IPS-20b (cell line): ENCODE measurements at regions not wholly inside any gene's neighbourhood (a gene's known extent, or its start where the extent isn't known, plus 50 kb on each side); places are given as distances from the start of the nearest gene placed in this dataset.

Source experiments
- H3K27ac ChIP-seq: one replicate; pipeline ENCODE4 v1.5.1; 2013; ENCODE audit warnings: low read length
- H3K27me3 ChIP-seq: 2 replicates; pipeline ENCODE4 v1.6.1; 2013; ENCODE audit warnings: mild to moderate bottlenecking, low read length, inconsistent platforms; ENCODE audit not compliant: insufficient read depth
- H3K36me3 ChIP-seq: 2 replicates; pipeline ENCODE4 v1.6.1; 2013; ENCODE audit warnings: low read depth, mild to moderate bottlenecking, inconsistent platforms, low read length, moderate library complexity; ENCODE audit not compliant: insufficient read depth
- H3K4me1 ChIP-seq: 2 replicates; pipeline ENCODE4 v1.6.1; 2013; ENCODE audit warnings: mild to moderate bottlenecking, control low read depth, inconsistent platforms, low read length, moderate library complexity; ENCODE audit not compliant: insufficient read depth
- H3K4me3 ChIP-seq: 2 replicates; pipeline ENCODE4 v1.5.1; 2013; ENCODE audit warnings: mild to moderate bottlenecking, low read length, inconsistent platforms
- H3K9ac ChIP-seq: 2 replicates; pipeline ENCODE4 v1.6.1; 2013; ENCODE audit warnings: low read depth, mild to moderate bottlenecking, inconsistent platforms, low read length, moderate library complexity
- H3K9me3 ChIP-seq: 2 replicates; pipeline ENCODE4 v1.6.1; 2013; ENCODE audit warnings: mild to moderate bottlenecking, low read depth, low read length, inconsistent platforms; ENCODE audit not compliant: insufficient read depth

DNA sequence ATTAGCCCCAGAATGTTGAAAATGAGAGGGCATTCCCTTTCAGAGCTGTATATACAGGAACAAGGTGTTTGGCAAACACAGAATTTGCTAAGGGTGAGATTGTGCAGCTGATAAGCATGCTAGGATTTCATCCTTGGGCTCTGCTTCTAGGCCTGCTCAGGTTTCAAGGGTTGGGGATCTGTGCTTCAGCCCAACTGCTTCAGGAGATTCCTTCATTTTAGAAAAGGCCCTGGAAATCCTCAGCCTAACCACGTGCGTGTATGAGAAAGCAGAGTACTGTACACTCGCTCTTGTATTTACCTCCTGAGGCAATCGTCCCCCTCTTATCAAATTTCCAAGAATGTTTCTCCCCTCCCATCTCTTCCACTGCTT lies 291.6 kb upstream of the ARGLU1 start:
- peaks cover 33% of the 10 kb centered on the region; the same call in 1 of the 2 replicates for H3K4me1 ChIP-seq
- peak overlapping the region; percentile 94 for H3K27ac ChIP-seq

DNA sequence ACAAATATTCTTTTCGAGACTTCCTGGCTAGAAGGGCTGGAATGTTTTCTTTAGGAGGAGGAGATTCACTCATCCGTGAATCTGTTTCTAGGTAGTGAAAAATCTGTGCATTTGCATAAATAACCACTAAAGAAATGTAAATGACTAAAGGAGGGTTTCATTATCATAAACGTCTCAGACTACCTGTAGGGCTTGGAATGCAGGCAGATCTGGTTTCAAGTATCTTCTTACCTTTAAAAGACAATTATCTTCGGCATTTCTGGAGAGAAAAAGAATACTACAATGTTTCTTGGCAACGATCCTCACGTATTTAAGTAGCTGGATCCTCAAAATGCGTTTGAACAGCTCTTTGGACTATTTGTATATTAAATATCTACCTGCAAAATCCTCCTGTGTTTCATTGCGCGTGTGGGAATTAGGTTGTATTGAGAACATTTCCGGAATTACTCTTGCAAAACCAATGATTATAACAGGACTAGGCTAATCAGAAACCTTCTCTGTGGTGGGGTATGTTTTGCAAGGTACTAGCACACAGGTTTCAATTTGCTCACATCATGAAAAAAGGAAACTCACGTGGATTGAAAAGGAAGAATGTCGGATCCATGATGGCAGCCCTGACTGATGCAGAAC lies 291.1 kb upstream of the ARGLU1 start:
- peaks cover 2% of the 10 kb centered on the region; the same call in 1 of the 2 replicates for H3K27me3 ChIP-seq
- no peaks in the 10 kb centered on the region for H3K36me3 ChIP-seq
- H3K27ac ChIP-seq: peak overlapping the region; percentile 94
- H3K9me3 ChIP-seq: no peaks in the 10 kb centered on the region
- H3K4me1 ChIP-seq: peaks cover 33% of the 10 kb centered on the region; the same call in 1 of the 2 replicates
- H3K9ac ChIP-seq: peak overlapping the region; percentile 77
- H3K4me3 ChIP-seq: peak overlapping the region; percentile 52

More for the DNA sequence above, 291.6 kb upstream of the ARGLU1 start:
- Histone ChIP-seq H3K36me3 (no peaks in the 10 kb centered on the region), H3K9me3 (no peaks in the 10 kb centered on the region), H3K27me3 (no peaks in the 10 kb centered on the region), H3K9ac (peak overlapping the region; percentile 77), H3K4me3 (peak overlapping the region; percentile 52)

DNA sequence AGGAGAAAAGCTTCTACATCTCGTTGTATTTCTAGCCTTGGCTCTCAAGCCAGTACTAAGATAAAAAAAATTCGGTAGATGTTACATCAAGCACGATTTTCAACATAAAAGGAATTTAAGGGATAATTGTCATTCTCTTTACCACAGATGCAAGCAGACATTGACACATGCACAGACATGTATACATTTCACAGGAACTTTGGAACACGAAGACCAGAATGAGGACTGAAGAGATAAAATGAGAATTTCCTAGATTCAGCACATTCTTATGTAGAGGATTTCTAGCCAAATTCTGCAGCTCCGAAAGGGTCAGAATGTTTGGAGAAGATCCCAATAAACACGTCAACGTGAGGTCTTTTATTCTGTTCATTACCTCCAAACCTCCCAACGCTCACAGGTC lies 284.5 kb upstream of the ARGLU1 start:
- Histone ChIP-seq H3K4me3 (no peak overlapping the region), H3K9me3 (no peaks in the 10 kb centered on the region), H3K36me3 (no peaks in the 10 kb centered on the region), H3K27ac (no peak overlapping the region), H3K27me3 (peaks cover 5% of the 10 kb centered on the region; the same call in 1 of the 2 replicates), H3K9ac (no peak overlapping the region), H3K4me1 (peaks cover 2% of the 10 kb centered on the region; the same call in 1 of the 2 replicates)

DNA sequence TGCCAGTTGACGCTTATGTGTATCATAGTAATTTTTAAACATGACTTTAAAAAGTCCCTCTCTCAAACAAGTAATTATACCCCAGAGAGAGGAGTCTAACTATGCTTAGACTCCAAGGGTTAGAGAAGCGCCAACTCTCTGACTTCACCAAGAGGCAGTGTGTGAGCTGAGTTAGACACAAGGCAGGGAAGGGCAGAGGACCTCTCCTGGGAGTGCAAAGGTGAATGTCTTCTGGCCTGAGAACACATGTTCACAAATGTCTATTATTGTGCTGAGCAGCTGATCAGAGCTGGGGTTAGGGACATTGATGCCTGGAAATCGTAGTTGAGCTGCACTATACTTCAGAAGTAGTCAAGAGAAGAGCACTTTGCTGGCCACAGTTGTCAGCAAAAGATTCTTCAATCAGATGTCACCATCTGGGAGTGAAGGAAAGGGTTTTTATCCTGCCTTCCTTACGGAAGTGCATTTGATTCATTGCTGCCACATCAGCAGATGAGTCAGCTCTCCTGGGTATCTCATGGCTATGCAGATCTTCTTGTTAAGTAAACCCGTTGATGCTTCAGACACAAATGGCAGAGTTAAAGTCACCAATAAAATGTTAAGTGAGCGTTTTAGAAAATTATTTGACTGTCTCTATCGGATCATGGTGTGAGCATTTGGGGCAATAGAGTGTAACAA lies 283.2 kb upstream of the ARGLU1 start:
- H3K36me3 ChIP-seq: no peaks in the 10 kb centered on the region
- H3K9me3 ChIP-seq: no peaks in the 10 kb centered on the region
- H3K27me3 ChIP-seq: peaks cover 5% of the 10 kb centered on the region; the same call in 1 of the 2 replicates
- H3K4me3 ChIP-seq: no peak overlapping the region
- H3K9ac ChIP-seq: no peak overlapping the region
- H3K4me1 ChIP-seq: no peaks in the 10 kb centered on the region
- no peak overlapping the region for H3K27ac ChIP-seq

DNA sequence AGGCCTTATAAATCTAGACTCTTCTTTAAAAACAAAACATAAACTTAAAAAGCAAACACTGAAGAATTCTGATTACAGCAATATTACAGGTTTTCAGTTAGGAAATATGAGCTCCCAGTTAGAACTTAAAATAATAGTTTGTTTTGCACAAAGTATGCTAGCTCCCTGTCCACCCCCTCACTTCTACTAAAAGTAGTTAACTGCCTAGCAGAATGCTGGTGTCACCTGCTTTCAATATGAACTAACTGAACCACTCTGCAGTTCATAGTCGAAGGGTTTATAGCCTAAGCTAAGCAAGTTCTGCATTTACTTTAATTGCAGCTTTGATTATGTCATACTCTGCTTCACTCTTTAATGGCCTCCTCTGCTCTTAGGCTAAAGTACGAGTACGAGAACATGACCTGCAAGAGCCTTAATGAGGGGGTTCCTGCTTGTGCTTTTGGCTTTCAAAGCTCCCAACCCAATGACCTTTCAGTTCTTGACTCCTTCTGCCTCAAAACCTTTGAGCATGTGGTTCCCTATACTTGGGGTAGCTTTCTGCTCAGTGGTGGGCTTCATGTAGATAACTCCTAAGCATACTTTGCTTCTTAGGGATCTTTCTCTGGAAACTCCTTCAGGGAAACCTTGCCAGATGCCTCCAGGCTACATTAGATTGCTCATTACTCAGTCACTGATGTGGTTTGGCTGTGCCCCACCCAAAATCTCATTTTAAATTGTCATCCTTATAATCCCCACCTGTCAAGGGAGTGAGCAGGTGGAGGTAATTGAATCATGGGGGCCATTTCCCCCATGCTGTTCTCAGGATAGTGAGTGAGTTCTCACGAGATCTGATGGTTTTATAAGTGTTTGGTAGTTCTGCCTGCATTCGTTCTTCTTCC lies 278.9 kb upstream of the ARGLU1 start:
- H3K4me1 ChIP-seq: no peaks in the 10 kb centered on the region
- no peaks in the 10 kb centered on the region for H3K36me3 ChIP-seq
- no peak overlapping the region for H3K4me3 ChIP-seq
- no peak overlapping the region for H3K27ac ChIP-seq
- H3K9ac ChIP-seq: no peak overlapping the region
- no peaks in the 10 kb centered on the region for H3K9me3 ChIP-seq
- H3K27me3 ChIP-seq: no peaks in the 10 kb centered on the region

DNA sequence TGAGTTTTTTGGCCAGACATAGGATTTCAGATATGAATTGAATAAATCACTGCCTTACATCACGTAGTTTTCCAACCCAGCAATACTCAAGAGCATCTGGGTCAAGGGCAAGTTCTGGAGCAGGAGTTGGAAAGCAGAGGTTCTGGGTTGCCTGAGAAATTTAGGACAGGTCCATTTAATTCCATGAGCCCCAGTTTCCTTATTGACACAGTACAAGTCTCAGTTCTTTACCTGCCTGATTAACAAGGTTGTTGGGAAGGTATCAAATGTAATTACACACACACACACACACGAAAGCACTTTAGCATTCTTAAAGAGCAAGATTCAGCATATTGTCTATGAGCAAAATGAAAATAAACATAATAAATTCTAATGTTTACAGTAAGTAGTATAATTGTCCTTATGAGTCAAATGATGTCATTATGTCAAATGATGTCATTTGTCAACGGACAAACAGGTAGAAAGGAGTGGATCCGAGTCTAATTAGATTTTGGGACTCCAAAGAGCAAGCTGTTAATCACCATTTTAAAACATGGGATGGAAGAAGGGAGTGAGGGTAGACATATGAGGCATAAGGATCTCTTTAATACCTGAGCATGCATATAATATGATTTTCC lies 268.4 kb upstream of the ARGLU1 start:
- H3K9me3 ChIP-seq: no peaks in the 10 kb centered on the region
- no peak overlapping the region for H3K9ac ChIP-seq
- H3K27me3 ChIP-seq: no peaks in the 10 kb centered on the region
- H3K4me1 ChIP-seq: peaks cover 14% of the 10 kb centered on the region; the same call in 1 of the 2 replicates
- H3K36me3 ChIP-seq: no peaks in the 10 kb centered on the region
- H3K27ac ChIP-seq: no peak overlapping the region
- H3K4me3 ChIP-seq: no peak overlapping the region

DNA sequence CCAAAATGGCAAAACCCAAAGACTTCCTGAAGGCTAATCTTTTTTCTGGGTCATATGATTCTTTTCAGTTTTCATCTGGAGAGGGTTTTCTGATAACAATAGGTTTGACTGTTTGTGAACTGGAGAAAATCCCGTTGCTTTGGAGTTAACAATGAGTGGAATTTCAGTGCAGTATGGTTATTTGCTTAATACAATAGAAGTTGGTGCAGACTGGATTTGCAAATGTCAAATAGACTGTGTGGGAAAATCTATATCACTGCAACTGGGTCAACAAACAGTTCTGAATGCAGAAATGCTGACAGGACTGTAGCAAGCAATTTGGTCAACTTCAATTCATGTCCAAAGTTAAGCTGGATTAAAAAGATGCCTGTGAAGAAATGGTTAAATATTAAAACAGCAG lies 267.5 kb upstream of the ARGLU1 start:
- Histone ChIP-seq H3K4me3 (no peak overlapping the region), H3K9ac (no peak overlapping the region), H3K4me1 (peaks cover 14% of the 10 kb centered on the region; the same call in 1 of the 2 replicates), H3K27ac (no peak overlapping the region), H3K36me3 (no peaks in the 10 kb centered on the region), H3K27me3 (no peaks in the 10 kb centered on the region), H3K9me3 (no peaks in the 10 kb centered on the region)

DNA sequence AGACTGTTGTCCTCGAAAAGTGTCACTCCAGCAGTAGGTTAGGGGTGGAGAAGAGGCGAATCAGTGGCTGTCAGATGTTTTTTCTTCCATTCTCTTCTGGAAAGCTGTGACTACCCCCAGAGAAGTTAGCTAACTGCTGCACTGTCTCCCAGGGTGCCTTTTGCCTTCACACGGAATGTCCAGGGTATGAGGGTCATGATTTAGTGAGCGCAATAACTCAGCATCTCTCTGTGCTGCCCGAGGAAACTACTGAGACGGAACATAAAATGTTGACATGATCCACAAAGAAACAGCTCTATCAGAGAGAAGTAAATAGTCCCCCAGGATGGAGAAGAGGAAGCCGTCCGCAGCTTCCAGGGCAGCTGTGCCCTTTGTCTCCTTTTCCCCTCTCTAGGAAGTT lies 254.0 kb upstream of the ARGLU1 start:
- H3K4me3 ChIP-seq: no peak overlapping the region
- no peaks in the 10 kb centered on the region for H3K9me3 ChIP-seq

DNA sequence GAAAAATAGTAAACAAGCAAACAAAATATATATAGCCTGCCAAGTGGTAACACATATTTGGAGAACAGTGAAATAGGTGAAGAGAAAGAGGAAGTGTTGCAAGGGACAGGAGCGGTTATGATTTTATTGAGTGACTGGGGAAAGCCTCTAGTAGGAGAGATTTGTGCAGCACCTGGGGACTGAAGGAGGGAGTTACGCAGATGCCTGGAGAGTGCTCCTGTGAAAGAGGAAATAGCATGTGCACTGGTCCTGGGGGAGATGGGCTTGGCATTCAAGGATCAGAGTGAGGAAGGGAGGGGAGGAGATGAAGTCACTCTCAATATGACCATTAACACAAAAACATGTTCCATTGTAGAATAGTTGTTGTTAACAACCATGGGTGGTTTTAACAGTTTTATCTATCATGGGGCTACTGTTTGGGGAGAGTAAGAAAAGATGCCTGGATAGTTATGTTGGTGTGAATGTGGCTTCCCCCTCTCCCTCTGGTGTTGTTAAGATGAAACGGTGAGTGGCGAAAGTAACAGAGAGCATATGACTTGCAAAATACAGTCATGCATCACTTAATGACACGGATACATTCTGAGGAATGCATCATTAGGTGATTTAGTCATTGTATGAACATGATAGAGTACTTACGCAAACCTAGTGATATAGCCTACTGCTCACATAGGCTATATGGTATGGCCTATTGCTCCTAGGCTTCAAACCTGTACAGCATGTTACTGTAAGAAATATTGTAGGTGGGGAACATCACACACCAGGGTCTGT lies 251.7 kb upstream of the ARGLU1 start:
- Histone ChIP-seq H3K9me3 (no peaks in the 10 kb centered on the region), H3K27ac (no peak overlapping the region), H3K4me1 (peaks cover 15% of the 10 kb centered on the region; the same call in 1 of the 2 replicates), H3K4me3 (no peak overlapping the region), H3K27me3 (no peaks in the 10 kb centered on the region), H3K9ac (no peak overlapping the region), H3K36me3 (no peaks in the 10 kb centered on the region)

More for the DNA sequence above, 254.0 kb upstream of the ARGLU1 start:
- Histone ChIP-seq H3K4me1 (no peaks in the 10 kb centered on the region; the same call in 1 of the 2 replicates), H3K27ac (no peak overlapping the region), H3K27me3 (no peaks in the 10 kb centered on the region), H3K9ac (no peak overlapping the region), H3K36me3 (no peaks in the 10 kb centered on the region)

DNA sequence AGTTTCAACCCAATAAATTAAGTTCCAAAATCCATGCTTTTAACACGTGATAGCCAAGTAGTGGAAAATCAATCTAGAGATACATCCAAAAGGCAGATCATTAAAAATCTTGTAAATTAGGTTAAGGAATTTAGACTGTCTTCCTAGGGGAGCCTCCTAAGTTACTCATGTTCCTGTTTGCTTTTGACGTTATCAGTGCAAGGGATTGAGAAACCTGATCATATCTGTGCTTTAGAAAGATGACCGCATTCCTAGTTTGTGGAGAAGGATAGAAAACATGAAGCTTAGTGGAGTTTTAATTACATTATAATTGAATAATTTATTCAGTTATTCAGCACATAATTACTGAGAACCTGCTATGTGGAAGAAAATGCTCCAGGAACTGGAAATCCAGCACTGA lies 251.0 kb upstream of the ARGLU1 start:
- Histone ChIP-seq H3K4me3 (no peak overlapping the region), H3K27ac (no peak overlapping the region), H3K27me3 (no peaks in the 10 kb centered on the region), H3K9ac (no peak overlapping the region), H3K36me3 (no peaks in the 10 kb centered on the region), H3K4me1 (peaks cover 18% of the 10 kb centered on the region; the same call in 1 of the 2 replicates), H3K9me3 (no peaks in the 10 kb centered on the region)
